GM08714 (cell line): ENCODE measurements at regions not wholly inside any gene's neighbourhood (a gene's known extent, or its start where the extent isn't known, plus 50 kb on each side); places are given as distances from the start of the nearest gene placed in this dataset.
"Not testable (repeated sequence)": the region's sequence is repeated elsewhere in the genome, so short reads cannot be mapped to it uniquely, and the experiment has no call there.

Experiments
- H3K4me3 ChIP-seq: fragments of 200-500 bp; sonication (Bioruptor generic); 2 replicates; pipeline ENCODE4 v1.5.1; 2014; ENCODE audit warnings: mild to moderate bottlenecking, low read length, inconsistent platforms
- ZNF274 ChIP-seq: IDR thresholded peaks from 2 replicates; pipeline ENCODE4 v1.6.1; 2012; ENCODE audit warnings: mild to moderate bottlenecking, low read depth, low read length

DNA sequence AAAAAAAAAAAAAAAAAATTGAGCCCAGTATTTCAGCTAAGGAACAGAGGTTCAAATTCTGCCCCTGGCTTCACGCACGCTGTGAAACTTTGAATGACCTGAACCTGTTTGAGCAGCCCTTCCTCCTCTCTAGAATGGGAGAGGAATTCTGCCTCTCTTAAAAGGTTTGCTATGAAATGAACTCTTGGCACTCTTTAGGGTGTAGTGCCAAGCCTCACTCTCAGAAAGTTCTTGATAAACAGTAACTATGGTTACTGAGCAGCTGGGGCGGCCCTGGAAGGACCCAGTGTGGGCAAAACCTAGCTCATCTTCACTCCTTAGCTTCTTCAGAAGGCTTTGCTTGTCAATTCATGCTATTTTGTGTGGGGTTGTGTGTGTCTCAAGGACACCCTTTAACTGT, 73.7 kb downstream of the GEMIN8 start:
- no peak overlapping the region for H3K4me3 ChIP-seq
- TF ChIP-seq ZNF274 = no peak

DNA sequence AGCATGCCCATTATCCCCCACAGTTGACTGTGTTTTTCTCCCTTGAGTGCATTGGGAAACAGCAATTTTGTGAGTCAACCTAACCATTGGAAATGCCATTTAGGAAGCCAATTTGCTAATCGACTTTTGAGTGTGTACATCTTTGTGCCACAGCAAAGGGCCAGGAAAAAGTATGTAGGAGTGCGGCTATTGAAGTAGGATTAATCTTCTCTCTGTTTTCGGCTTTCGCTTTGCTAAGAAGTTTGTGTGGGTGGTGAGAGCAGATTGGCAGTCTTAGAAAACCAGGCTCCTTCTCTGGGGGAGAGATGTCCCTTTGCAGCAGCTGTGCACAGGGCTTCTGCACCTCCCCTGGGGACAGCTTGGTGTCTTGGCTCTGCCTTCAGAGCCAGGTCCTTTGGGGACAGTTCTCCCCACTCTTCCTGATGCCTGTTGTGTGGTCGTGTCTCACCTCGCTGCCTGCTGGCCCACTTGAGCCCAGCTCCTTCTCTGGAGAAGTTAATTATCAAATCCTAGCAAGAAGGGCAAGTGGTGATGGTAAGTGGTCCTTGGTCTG, 74.5 kb downstream of the GEMIN8 start:
- TF ChIP-seq ZNF274 = no peak
- no peak overlapping the region for H3K4me3 ChIP-seq

GRCh38 chrX:13952581-13952980, 77.1 kb downstream of the GEMIN8 start:
- no peak overlapping the region for H3K4me3 ChIP-seq
- TF ChIP-seq ZNF274 = no peak

- not testable (repeated sequence) for H3K4me3 ChIP-seq
Observed at GRCh38 chrX:13946223-13946622, 83.5 kb downstream of the GEMIN8 start.

GRCh38 chrX:13945787-13946186, 83.9 kb downstream of the GEMIN8 start:
- not testable (repeated sequence) for H3K4me3 ChIP-seq

GRCh38 chrX:13940671-13941070, 89.0 kb downstream of the GEMIN8 start:
- H3K4me3 ChIP-seq = no peak overlapping the region
- TF ChIP-seq ZNF274 = no peak

GRCh38 chrX:13939741-13940597, 89.7 kb downstream of the GEMIN8 start:
- H3K4me3 ChIP-seq = no peak overlapping the region
- TF ChIP-seq ZNF274 = no peak

GRCh38 chrX:13938829-13939530, 90.7 kb downstream of the GEMIN8 start:
- peak overlapping the region; percentile 53; the same call in 1 of the 2 replicates for H3K4me3 ChIP-seq

GRCh38 chrX:13938051-13938828, 91.5 kb downstream of the GEMIN8 start:
- H3K4me3 ChIP-seq = peak overlapping the region; percentile 53
- TF ChIP-seq ZNF274 = no peak

More at GRCh38 chrX:13938829-13939530, 90.7 kb downstream of the GEMIN8 start:
- TF ChIP-seq ZNF274 = no peak

- TF ChIP-seq ZNF274 = no peak
- peak overlapping the region; percentile 8; the same call in 1 of the 2 replicates for H3K4me3 ChIP-seq
Observed at GRCh38 chrX:13937370-13938050, 92.2 kb downstream of the GEMIN8 start.

GRCh38 chrX:13936521-13937225, 93.0 kb downstream of the GEMIN8 start:
- TF ChIP-seq ZNF274 = no peak
- no peak overlapping the region for H3K4me3 ChIP-seq

GRCh38 chrX:13934731-13935130, 95.0 kb downstream of the GEMIN8 start:
- TF ChIP-seq ZNF274 = no peak
- no peak overlapping the region for H3K4me3 ChIP-seq

- TF ChIP-seq ZNF274 = no peak
- no peak overlapping the region for H3K4me3 ChIP-seq
Observed at GRCh38 chrX:13933851-13934250, 95.8 kb downstream of the GEMIN8 start.

GRCh38 chrX:13933352-13933751, 96.3 kb downstream of the GEMIN8 start:
- no peak for TF ChIP-seq ZNF274
- no peak overlapping the region for H3K4me3 ChIP-seq
